ENCODE measurements at regions not wholly inside any gene's neighbourhood (a gene's known extent, or its start where the extent isn't known, plus 50 kb on each side); places are given as distances from the start of the nearest gene placed in this dataset.

- no peak for DNase-seq (ENCODE audit: low spot score)
- no peak for TF ChIP-seq CTCF (IDR thresholded peaks at IDR 0.05; ENCODE audit: extremely low read depth, insufficient read depth, missing control alignments)
- in situ Hi-C loops (cut with MboI; ENCODE audit: low pct_unique_long_range_greater_than_20kb, low sequenced_read_pairs, unreplicated experiment), result no loop called here
Measured at GRCh38 chr22:22387386-22387736, 121.2 kb downstream of the ZNF280B start.

- in situ Hi-C loops (cut with MboI; ENCODE audit: low pct_unique_long_range_greater_than_20kb, low sequenced_read_pairs, unreplicated experiment), result no loop called here
- no peak for DNase-seq (ENCODE audit: low spot score)
- no peak for TF ChIP-seq CTCF (IDR thresholded peaks at IDR 0.05; ENCODE audit: extremely low read depth, insufficient read depth, missing control alignments)
Measured at GRCh38 chr22:22388090-22388489, 120.5 kb downstream of the ZNF280B start.

GRCh38 chr22:22388494-22388893 lies 120.0 kb downstream of the ZNF280B start:
- in situ Hi-C loops (cut with MboI; ENCODE audit: low pct_unique_long_range_greater_than_20kb, low sequenced_read_pairs, unreplicated experiment), result no loop called here
- DNase-seq (ENCODE audit: low spot score), result no peak
- no peak for TF ChIP-seq CTCF (IDR thresholded peaks at IDR 0.05; ENCODE audit: extremely low read depth, insufficient read depth, missing control alignments)

GRCh38 chr22:22389467-22389866 lies 119.1 kb downstream of the ZNF280B start:
- in situ Hi-C loops (cut with MboI; ENCODE audit: low pct_unique_long_range_greater_than_20kb, low sequenced_read_pairs, unreplicated experiment), result no loop called here
- DNase-seq (ENCODE audit: low spot score), result no peak
- no peak for TF ChIP-seq CTCF (IDR thresholded peaks at IDR 0.05; ENCODE audit: extremely low read depth, insufficient read depth, missing control alignments)

- no peak for TF ChIP-seq CTCF (IDR thresholded peaks at IDR 0.05; ENCODE audit: extremely low read depth, insufficient read depth, missing control alignments)
- no peak for DNase-seq (ENCODE audit: low spot score)
- in situ Hi-C loops (cut with MboI; ENCODE audit: low pct_unique_long_range_greater_than_20kb, low sequenced_read_pairs, unreplicated experiment), result no loop called here
Measured at GRCh38 chr22:22390989-22391388, 117.6 kb downstream of the ZNF280B start.

- in situ Hi-C loops (cut with MboI; ENCODE audit: low pct_unique_long_range_greater_than_20kb, low sequenced_read_pairs, unreplicated experiment), result no loop called here
- no peak for TF ChIP-seq CTCF (IDR thresholded peaks at IDR 0.05; ENCODE audit: extremely low read depth, insufficient read depth, missing control alignments)
- no peak for DNase-seq (ENCODE audit: low spot score)
Measured at GRCh38 chr22:22391543-22391942, 117.0 kb downstream of the ZNF280B start.

- no peak for DNase-seq (ENCODE audit: low spot score)
- in situ Hi-C loops (cut with MboI; ENCODE audit: low pct_unique_long_range_greater_than_20kb, low sequenced_read_pairs, unreplicated experiment), result no loop called here
- no peak for TF ChIP-seq CTCF (IDR thresholded peaks at IDR 0.05; ENCODE audit: extremely low read depth, insufficient read depth, missing control alignments)
Measured at GRCh38 chr22:22392131-22392530, 116.4 kb downstream of the ZNF280B start.
